OCI-LY1 (cell line): ENCODE measurements at regions not wholly inside any gene's neighbourhood (a gene's known extent, or its start where the extent isn't known, plus 50 kb on each side); places are given as distances from the start of the nearest gene placed in this dataset.

ENCODE experiments used
- H2AFZ ChIP-seq: fragments of 200-600 bp; sonication (generic), shearing (Covaris generic); 2 replicates; pipeline ENCODE4 v1.6.0; 2014; ENCODE audit warnings: antibody characterized with exemption, mild to moderate bottlenecking, low read length
- H3F3A ChIP-seq: fragments of 200-600 bp; sonication (generic), shearing (Covaris generic); 2 replicates; pipeline ENCODE4 v1.6.0; 2014; ENCODE audit warnings: mild to moderate bottlenecking, antibody characterized with exemption, low read length, moderate library complexity; ENCODE audit not compliant: insufficient read depth
- H3K27ac ChIP-seq: fragments of 200-600 bp; sonication (generic); 2 replicates; pipeline ENCODE4 v1.5.1; 2014; ENCODE audit warnings: low read length, mixed run types, mild to moderate bottlenecking, low read depth; ENCODE audit not compliant: poor library complexity, severe bottlenecking
- H3K27me3 ChIP-seq: fragments of 200-600 bp; sonication (generic); 2 replicates; pipeline ENCODE4 v1.6.0; 2014; ENCODE audit warnings: antibody characterized with exemption, mild to moderate bottlenecking, low read length, moderate library complexity; ENCODE audit not compliant: insufficient read depth
- H3K36me3 ChIP-seq: fragments of 200-600 bp; sonication (generic); 2 replicates; pipeline ENCODE4 v1.6.1; 2014; ENCODE audit warnings: mild to moderate bottlenecking, antibody characterized with exemption, low read length, moderate library complexity, mixed read lengths; ENCODE audit not compliant: insufficient read depth
- H3K4me1 ChIP-seq: fragments of 200-600 bp; sonication (generic); 2 replicates; pipeline ENCODE4 v1.5.1; 2014; ENCODE audit warnings: mild to moderate bottlenecking, low read length, moderate library complexity; ENCODE audit not compliant: insufficient read depth, severe bottlenecking
- H3K4me2 ChIP-seq: fragments of 200-600 bp; sonication (generic), shearing (Covaris generic); 2 replicates; pipeline ENCODE4 v1.6.1; 2014; ENCODE audit warnings: low read length
- H3K4me3 ChIP-seq: fragments of 200-600 bp; sonication (generic); 2 replicates; pipeline ENCODE4 v1.5.1; 2014; ENCODE audit warnings: low read length, low read depth, mild to moderate bottlenecking, mixed read lengths; ENCODE audit not compliant: poor library complexity, severe bottlenecking
- H3K79me2 ChIP-seq: fragments of 200-600 bp; shearing (Covaris generic); 2 replicates; pipeline ENCODE4 v1.6.1; 2016; ENCODE audit warnings: mixed run types, low read length, mixed read lengths; ENCODE audit not compliant: insufficient read depth
- H3K9ac ChIP-seq: fragments of 200-600 bp; sonication (generic), shearing (Covaris generic); 2 replicates; pipeline ENCODE4 v1.6.1; 2014; ENCODE audit warnings: mild to moderate bottlenecking, low read length, mixed read lengths
- H3K9me2 ChIP-seq: fragments of 200-600 bp; sonication (generic), shearing (Covaris generic); 2 replicates; pipeline ENCODE4 v1.6.1; 2014; ENCODE audit warnings: low read depth, mild to moderate bottlenecking, low read length, mixed read lengths
- H3K9me3 ChIP-seq: fragments of 200-600 bp; shearing (Covaris generic); 2 replicates; pipeline ENCODE4 v1.6.1; 2014; ENCODE audit warnings: low read length, mixed read lengths
- H4K20me1 ChIP-seq: fragments of 200-600 bp; sonication (generic), shearing (Covaris generic); 2 replicates; pipeline ENCODE4 v1.6.0; 2016; ENCODE audit warnings: mild to moderate bottlenecking, low read length; ENCODE audit not compliant: insufficient read depth
- CTCF ChIP-seq: fragments of 200-600 bp; sonication (generic), shearing (Covaris generic); IDR thresholded peaks from 2 replicates; pipeline ENCODE4 v1.5.1; 2017; ENCODE audit warnings: mild to moderate bottlenecking, antibody characterized with exemption, low read length, moderate library complexity, mixed read lengths
- EZH2 ChIP-seq: fragments of 200-600 bp; sonication (generic), shearing (Covaris generic); IDR thresholded peaks from 2 replicates; pipeline ENCODE4 v1.8.0; 2017; ENCODE audit warnings: borderline replicate concordance, mixed run types, mild to moderate bottlenecking, antibody characterized with exemption, low read length, moderate library complexity, mixed read lengths

GRCh38 chr13:38418286-38418685, 68.6 kb downstream of the UFM1 start:
- Histone ChIP-seq H3K27me3 (no peaks in the 10 kb centered on the region), H3K36me3 (no peaks in the 10 kb centered on the region), H3K4me3 (no peak overlapping the region), H3K4me2 (no peak overlapping the region), H3K79me2 (no peaks in the 10 kb centered on the region), H3F3A (no peaks in the 10 kb centered on the region), H3K4me1 (no peaks in the 10 kb centered on the region), H3K9ac (no peak overlapping the region), H3K9me3 (no peaks in the 10 kb centered on the region), H3K27ac (no peak overlapping the region), H3K9me2 (no peaks in the 10 kb centered on the region), H2AFZ (no peak overlapping the region), H4K20me1 (no peaks in the 10 kb centered on the region)
- no peak for TF ChIP-seq EZH2
- no peak for TF ChIP-seq CTCF

- Histone ChIP-seq H3K79me2 (no peaks in the 10 kb centered on the region), H3K27me3 (no peaks in the 10 kb centered on the region), H3K9me3 (no peaks in the 10 kb centered on the region), H3K4me3 (no peak overlapping the region), H3K9ac (no peak overlapping the region), H3K36me3 (no peaks in the 10 kb centered on the region), H3F3A (no peaks in the 10 kb centered on the region), H3K27ac (no peak overlapping the region), H2AFZ (no peak overlapping the region), H3K9me2 (no peaks in the 10 kb centered on the region), H3K4me2 (no peak overlapping the region), H3K4me1 (no peaks in the 10 kb centered on the region), H4K20me1 (no peaks in the 10 kb centered on the region)
- TF ChIP-seq EZH2 (no peak), CTCF (no peak)
Measured at GRCh38 chr13:38419312-38419873, 69.7 kb downstream of the UFM1 start.

GRCh38 chr13:38421590-38422560, 72.2 kb downstream of the UFM1 start:
- H3K27ac ChIP-seq: no peak overlapping the region
- H3K4me3 ChIP-seq: no peak overlapping the region
- H3K9me3 ChIP-seq: no peaks in the 10 kb centered on the region
- no peaks in the 10 kb centered on the region for H3K79me2 ChIP-seq
- no peak overlapping the region for H3K4me2 ChIP-seq
- no peak overlapping the region for H2AFZ ChIP-seq
- H3K4me1 ChIP-seq: no peaks in the 10 kb centered on the region
- TF ChIP-seq CTCF (no peak), EZH2 (no peak)
- H3K36me3 ChIP-seq: no peaks in the 10 kb centered on the region
- no peaks in the 10 kb centered on the region for H4K20me1 ChIP-seq
- no peak overlapping the region for H3K9ac ChIP-seq
- H3K27me3 ChIP-seq: no peaks in the 10 kb centered on the region
- H3F3A ChIP-seq: no peaks in the 10 kb centered on the region
- H3K9me2 ChIP-seq: no peaks in the 10 kb centered on the region
